AG04449 (cell line): ENCODE measurements at regions not wholly inside any gene's neighbourhood (a gene's known extent, or its start where the extent isn't known, plus 50 kb on each side); places are given as distances from the start of the nearest gene placed in this dataset.

Source experiments
- CTCF ChIA-PET: fragments of 350-600 bp; formaldehyde crosslinking; extraction: SDS; loops from one replicate; lab custom pipeline; 2021; ENCODE audit warnings: antibody characterized with exemption; lab: Yijun Ruan, JAX
- POLR2A ChIA-PET: fragments of 400-600, 350-600 bp; formaldehyde crosslinking; extraction: SDS; loops from one replicate; lab custom pipeline; 2020; ENCODE audit warnings: antibody characterized with exemption, inconsistent platforms; lab: Yijun Ruan, JAX
- DNase-seq: peaks from one replicate; pipeline ENCODE4 v3.0.0-alpha.2; 2010; ENCODE audit warnings: low read depth, low spot score
- H3K4me3 ChIP-seq: 2 replicates; pipeline ENCODE4 v1.5.1; 2011; ENCODE audit warnings: low read depth, mild to moderate bottlenecking, control low read depth, low read length
- CTCF ChIP-seq: IDR thresholded peaks from one replicate; pipeline ENCODE4 v1.5.1; 2011; ENCODE audit warnings: mild to moderate bottlenecking, moderate library complexity, low read length, control low read depth, inconsistent platforms; ENCODE audit not compliant: insufficient read depth; ENCODE audit errors: missing control alignments

GRCh38 chr21:38897532-38898421 is 92.0 kb downstream of the ETS2 start:
- POLR2A ChIA-PET: no interaction called here
- no peak for TF ChIP-seq CTCF
- no peak overlapping the region for H3K4me3 ChIP-seq
- DNase-seq: no peak
- CTCF ChIA-PET: no interaction called here

GRCh38 chr21:38894899-38895298 is 89.2 kb downstream of the ETS2 start:
- ChIA-PET POLR2A (no interaction called here), CTCF (no interaction called here)
- H3K4me3 ChIP-seq: no peak overlapping the region
- no peak for TF ChIP-seq CTCF
- DNase-seq: no peak

GRCh38 chr21:38888991-38889561 is 83.3 kb downstream of the ETS2 start:
- ChIA-PET CTCF (interaction anchor here (1.4 to 1.9 kb wide), 2 partner anchors 10 to 237 kb away, joined by 5 to 6 read pairs; no protein-coding TSS in a partner anchor), POLR2A (interaction anchor here (0.8 kb wide), 1 partner anchor 82 kb away, joined by 3 read pairs; no protein-coding TSS in a partner anchor)
- TF ChIP-seq CTCF: no peak
- DNase-seq: no peak
- H3K4me3 ChIP-seq: no peak overlapping the region

GRCh38 chr21:38887749-38888148 is 82.0 kb downstream of the ETS2 start:
- CTCF ChIA-PET: interaction anchor here (1.0 to 1.9 kb wide), 3 partner anchors 8 to 184 kb away, joined by 3 to 5 read pairs (median 3); no protein-coding TSS in a partner anchor
- no peak for TF ChIP-seq CTCF

GRCh38 chr21:38887062-38887686 is 81.4 kb downstream of the ETS2 start:
- no peak for TF ChIP-seq CTCF
- ChIA-PET POLR2A (no interaction called here), CTCF (interaction anchor here (1.0 to 1.9 kb wide), 3 partner anchors 8 to 183 kb away, joined by 3 to 5 read pairs (median 3); no protein-coding TSS in a partner anchor)
- no peak overlapping the region for H3K4me3 ChIP-seq
- DNase-seq: no peak

More at GRCh38 chr21:38887749-38888148, 82.0 kb downstream of the ETS2 start:
- H3K4me3 ChIP-seq: no peak overlapping the region
- no peak for DNase-seq
- POLR2A ChIA-PET: no interaction called here

GRCh38 chr21:38885909-38886308 is 80.2 kb downstream of the ETS2 start:
- DNase-seq: no peak
- ChIA-PET POLR2A (no interaction called here), CTCF (no interaction called here)
- H3K4me3 ChIP-seq: no peak overlapping the region
- no peak for TF ChIP-seq CTCF
